OCI-LY3 (cell line): ENCODE measurements at regions not wholly inside any gene's neighbourhood (a gene's known extent, or its start where the extent isn't known, plus 50 kb on each side); places are given as distances from the start of the nearest gene placed in this dataset.

ENCODE experiments used
- CTCF ChIP-seq: fragments of 200-600, 300-600 bp; sonication (generic); IDR thresholded peaks from 2 replicates; pipeline ENCODE4 v1.5.1; 2014; ENCODE audit warnings: antibody characterized with exemption, low read length, low read depth
- EZH2phosphoT487 ChIP-seq: fragments of 200-600 bp; shearing (Covaris generic); IDR thresholded peaks from 2 replicates; pipeline ENCODE4 v1.6.1; 2018; ENCODE audit warnings: antibody characterized with exemption, mixed run types, low read depth

GRCh38 chr6:140252099-140252498 is 877.7 kb upstream of the CITED2 start:
- no peak for TF ChIP-seq CTCF
- no peak for TF ChIP-seq EZH2phosphoT487
